Left kidney (tissue), 1 donor: ENCODE measurements at regions not wholly inside any gene's neighbourhood (a gene's known extent, or its start where the extent isn't known, plus 50 kb on each side); places are given as distances from the start of the nearest gene placed in this dataset.

Experiments
- DNase-seq: peaks from one replicate; pipeline ENCODE4 v3.0.0-alpha.2; 2013

DNA sequence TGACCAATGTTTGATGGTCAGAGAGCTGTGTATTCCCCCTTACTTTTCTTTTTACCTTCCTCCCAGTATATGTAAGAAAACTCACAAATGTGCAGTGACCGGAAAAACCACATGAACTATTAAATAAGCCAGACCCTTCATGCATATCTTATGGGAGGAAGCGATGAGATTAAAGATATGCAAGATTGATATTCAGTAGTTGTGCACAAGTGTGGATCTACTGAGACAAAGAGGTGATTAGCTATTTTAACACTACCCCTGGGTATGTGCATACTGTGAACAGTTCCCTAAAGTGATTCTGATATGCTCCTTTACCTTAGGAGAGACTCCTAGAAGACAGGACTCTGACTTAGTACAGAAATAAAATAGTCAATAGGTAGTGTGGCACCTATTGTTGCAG lies 328.3 kb downstream of the EPHA4 start:
- DNase-seq, result no peak

- no peak for DNase-seq
These were observed 327.1 kb downstream of the EPHA4 start for GRCh38 chr2:221245045-221245444.

DNA sequence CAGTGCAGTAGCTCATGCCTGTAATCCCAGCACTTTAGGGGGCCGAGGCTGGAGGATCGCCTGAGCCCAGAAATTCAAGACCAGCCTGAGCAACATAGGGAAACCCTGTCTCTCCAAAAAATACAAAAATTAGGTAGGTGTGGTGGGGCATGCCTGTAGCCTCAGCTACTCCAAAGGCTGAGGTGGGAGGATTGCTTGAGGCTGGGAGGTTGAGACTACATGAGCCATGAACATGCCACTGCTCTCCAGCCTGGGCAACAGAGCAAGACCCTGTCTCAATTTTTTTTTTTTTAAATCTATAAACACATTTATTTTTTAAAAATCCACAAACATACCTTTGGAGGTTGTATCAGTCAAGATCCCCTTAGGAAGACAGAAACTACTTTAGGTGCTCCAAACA lies 326.3 kb downstream of the EPHA4 start:
- DNase-seq, result no peak

DNA sequence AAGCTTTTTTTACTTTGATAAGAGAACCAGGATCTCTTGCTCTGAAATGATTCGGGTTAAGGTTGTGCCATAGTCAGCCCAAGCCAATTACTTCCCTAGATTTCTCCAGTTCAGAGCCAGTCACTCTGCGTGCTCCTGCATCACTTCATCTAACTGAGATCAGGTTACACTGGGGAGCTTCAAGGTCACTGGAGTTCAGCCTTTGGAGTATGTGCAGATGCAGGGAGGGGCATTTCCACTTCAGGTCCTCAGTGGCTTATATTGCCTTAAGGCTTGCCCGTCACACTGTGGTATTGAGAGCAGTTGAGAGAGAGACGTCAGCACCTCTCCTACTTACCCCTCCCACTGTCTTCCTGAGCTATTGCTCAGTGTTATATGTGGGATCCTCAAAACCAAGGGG lies 317.8 kb downstream of the EPHA4 start:
- DNase-seq, result no peak

DNA sequence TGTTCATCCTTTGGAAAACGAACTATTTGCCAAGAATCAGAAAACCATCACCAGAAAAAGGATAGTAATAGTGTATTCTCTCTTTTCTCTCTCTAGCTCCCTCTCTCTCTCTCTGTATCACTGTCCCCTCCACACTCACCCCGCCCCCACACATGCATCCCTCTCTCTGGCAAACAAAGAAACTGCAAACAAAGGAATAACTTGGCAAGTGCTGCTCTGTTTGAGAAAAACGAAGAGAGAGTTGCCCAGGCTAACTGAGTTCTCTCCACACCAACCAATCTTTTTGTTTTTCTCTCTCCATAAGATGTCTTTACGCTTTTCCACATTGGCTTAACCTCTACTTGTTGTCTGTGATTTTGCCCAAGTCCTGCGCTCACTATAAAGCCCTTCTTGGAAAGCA lies 316.2 kb downstream of the EPHA4 start:
- no peak for DNase-seq

- no peak for DNase-seq
These were observed 313.6 kb downstream of the EPHA4 start for GRCh38 chr2:221258464-221258863.

GRCh38 chr2:221262651-221263050 lies 309.5 kb downstream of the EPHA4 start:
- no peak for DNase-seq

- DNase-seq, result no peak
These were observed 308.5 kb downstream of the EPHA4 start for GRCh38 chr2:221263573-221263972.

DNA sequence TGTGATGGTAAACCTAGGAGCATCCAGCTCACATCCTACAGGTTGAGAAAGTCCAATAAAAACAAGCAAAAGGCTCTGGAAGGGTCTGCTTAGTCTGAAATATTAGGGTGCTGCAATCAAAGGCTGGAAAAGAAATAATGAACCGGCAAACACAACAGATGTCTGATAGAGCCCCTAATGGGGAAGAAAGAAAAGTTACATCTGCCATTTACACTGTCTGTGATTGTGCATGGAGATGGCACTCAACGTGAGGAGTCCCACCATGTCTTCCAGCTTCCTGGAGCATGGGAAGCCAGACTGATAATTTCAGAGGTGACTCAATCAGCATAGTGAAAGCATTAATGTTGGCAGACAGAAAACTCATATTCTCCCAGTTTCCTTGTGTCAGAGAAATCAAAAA lies 307.8 kb downstream of the EPHA4 start:
- DNase-seq, result no peak

DNA sequence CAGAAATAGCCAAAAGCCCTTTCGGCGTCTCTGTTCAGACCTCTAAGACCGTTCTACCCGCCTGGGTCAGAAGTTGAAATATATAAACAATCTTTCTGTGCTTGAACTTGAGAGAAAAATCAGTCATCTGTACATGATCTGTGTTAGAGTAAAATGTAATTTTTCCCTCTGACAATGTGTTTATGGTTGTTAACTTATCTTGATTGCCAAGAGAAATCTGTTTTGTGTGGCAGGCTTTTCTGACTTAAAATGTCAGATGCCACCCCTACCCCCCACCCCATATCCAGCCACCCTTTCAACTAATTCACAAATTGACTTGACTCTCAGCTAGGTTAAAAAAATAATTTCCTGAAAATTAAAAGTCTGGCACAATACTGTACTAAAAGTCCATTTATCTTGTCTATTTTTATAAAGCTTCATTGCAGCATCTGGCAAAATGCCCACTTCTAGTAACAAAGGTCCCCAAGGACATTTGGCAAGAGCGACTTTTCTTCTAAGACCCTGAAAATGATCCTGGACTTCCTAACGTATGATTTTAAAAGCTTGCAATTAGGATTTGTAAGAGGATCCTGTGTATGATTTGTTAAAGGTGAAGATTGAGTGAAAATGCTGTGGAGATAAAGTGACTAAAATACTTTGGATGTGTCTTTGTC lies 304.2 kb downstream of the EPHA4 start:
- DNase-seq, result no peak

- no peak for DNase-seq
These were observed 303.5 kb downstream of the EPHA4 start for GRCh38 chr2:221268631-221269030.

- no peak for DNase-seq
These were observed 301.3 kb downstream of the EPHA4 start for GRCh38 chr2:221270806-221271205.

DNA sequence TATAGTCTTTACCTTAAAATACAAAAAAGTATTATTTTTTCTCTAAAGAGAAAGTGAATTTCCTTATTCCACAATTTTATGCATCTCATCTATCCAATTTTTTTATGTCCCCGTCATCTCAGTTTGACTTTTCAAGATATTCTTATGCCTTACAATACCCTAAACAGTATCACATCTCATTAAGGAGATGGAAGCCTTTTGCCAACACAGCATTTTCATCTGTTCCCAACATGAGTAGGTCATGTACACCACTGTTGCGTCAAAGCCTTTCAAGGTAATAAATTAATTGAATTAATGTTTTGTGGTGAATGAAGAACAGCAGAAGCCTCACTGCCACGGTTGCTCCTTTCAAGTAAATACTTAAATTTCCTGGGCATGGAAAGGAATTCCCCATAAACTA lies 299.4 kb downstream of the EPHA4 start:
- DNase-seq, result no peak

- DNase-seq, result no peak
These were observed 296.1 kb downstream of the EPHA4 start for GRCh38 chr2:221276033-221276432.

DNA sequence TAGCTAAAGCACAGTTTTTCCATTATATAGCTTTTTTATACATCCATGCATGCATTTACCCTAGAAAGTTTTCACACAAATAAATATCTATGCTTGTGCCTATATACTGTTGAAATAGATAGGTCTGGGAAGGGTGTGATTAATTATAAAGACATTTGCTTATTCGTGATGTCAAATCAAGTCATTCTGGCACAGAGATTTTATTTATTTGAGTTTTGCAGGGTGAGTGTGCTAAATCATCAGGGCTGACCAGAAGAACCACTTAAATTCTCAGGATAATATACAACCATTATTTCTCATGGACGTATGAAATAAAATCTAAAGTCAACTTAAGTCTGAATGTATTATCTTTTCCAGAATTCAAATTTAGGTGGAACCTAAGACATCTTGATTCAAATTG lies 295.5 kb downstream of the EPHA4 start:
- DNase-seq, result no peak

GRCh38 chr2:221282386-221282785 lies 289.7 kb downstream of the EPHA4 start:
- no peak for DNase-seq

DNA sequence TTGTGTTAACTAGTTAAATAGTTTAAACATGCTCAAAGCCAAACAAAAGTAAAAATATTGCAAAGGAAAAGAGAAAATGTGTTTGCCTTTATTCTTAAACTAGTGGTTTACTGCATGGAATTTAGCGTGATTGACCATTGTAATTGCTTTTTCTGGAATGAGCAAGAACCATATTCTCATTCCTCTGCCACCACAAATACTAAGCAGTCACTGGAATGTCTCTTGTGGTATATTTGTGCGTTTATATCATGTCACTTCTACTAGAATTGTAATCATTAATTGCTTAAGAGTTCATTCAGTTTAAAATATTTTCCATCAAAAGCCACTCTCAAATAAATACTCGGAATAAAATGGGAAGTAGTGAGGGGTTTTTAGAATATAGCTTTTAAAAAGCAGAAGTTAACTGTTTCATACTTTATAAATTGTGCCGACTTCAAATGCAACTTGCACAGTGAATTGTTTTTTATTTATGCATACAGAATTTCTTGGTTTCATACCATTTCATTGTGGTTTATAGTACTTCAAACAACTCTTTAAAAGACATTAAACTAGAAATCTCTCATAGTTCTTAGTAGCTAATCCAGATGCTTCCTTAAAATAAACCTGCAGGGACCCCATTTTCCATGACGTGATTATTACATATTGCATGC lies 288.1 kb downstream of the EPHA4 start:
- no peak for DNase-seq

GRCh38 chr2:221285148-221285547 lies 287.0 kb downstream of the EPHA4 start:
- DNase-seq, result no peak

GRCh38 chr2:221286406-221286805 lies 285.7 kb downstream of the EPHA4 start:
- no peak for DNase-seq

DNA sequence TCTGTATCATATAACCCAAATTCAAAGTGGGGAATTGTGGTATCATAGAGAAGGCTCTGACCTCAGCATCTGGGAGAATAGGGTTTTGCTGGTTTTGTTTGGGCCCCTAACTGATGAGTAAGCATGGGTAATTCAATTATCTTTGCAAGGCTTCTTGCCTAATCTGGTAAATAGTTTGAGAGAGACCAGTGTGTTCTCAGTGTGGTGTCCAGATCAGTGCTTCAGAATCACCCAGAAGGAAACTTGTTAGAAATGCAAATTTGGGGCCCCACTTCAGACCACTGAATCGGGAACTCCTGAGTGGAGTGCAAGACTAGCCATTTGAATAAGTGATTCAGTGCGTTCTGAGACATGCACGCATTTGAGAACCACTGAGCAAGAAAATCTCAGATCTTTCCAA lies 282.7 kb downstream of the EPHA4 start:
- no peak for DNase-seq

DNA sequence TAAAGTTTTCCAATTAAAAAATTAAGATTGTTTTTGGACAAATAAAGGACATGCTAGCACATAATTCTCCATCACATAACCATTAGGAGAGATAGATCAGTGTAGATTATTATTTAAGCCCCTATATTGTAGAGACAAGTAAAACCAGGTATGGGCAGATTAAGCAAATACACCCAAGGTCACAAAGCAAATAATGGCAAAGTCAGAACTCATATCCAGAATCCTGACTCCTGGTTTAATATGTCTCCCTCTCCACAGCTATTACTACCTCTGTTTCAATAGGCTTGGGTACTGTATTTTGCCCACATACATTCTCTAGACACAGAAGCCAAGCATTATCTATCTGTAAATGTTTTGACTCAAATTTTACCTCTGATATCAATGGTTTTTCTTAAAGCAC lies 282.3 kb downstream of the EPHA4 start:
- DNase-seq, result no peak

GRCh38 chr2:221293949-221294742 lies 278.0 kb downstream of the EPHA4 start:
- DNase-seq, result no peak

- peak; percentile 34 for DNase-seq
These were observed 267.2 kb downstream of the EPHA4 start for GRCh38 chr2:221304916-221305315.
